Fibroblast of upper back skin (primary cell): ENCODE measurements at regions not wholly inside any gene's neighbourhood (a gene's known extent, or its start where the extent isn't known, plus 50 kb on each side); places are given as distances from the start of the nearest gene placed in this dataset.
A peak's percentile ranks its signal among the peaks of the same experiment; 100 is the strongest.

ENCODE experiments used
- DNase-seq: peaks from one replicate; pipeline ENCODE4 v3.0.0-alpha.2; 2013

GRCh38 chr17:6323626-6324356 lies 111.1 kb downstream of the AIPL1 start:
- no peak for DNase-seq

GRCh38 chr17:6322316-6322715 lies 112.6 kb downstream of the AIPL1 start:
- DNase-seq = no peak

DNA sequence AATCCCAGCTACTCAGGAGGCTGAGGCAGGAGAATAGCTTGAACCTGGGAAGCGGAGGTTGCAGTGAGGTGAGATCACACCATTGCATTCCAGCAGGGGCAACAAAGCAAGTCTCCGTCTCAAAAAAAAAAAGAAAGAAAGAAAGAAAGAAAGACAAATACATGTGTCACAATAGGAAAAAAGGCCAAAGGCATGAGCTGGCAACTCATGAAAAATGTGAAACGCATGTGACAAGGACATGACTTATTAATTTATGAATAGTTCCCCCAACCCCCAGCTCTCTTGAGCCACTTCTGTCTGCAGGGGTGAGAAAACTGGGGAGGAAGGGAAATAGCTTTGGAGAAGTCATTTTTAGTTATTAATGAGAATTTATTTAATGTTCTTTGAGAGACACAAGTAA lies 120.6 kb downstream of the AIPL1 start:
- no peak for DNase-seq

DNA sequence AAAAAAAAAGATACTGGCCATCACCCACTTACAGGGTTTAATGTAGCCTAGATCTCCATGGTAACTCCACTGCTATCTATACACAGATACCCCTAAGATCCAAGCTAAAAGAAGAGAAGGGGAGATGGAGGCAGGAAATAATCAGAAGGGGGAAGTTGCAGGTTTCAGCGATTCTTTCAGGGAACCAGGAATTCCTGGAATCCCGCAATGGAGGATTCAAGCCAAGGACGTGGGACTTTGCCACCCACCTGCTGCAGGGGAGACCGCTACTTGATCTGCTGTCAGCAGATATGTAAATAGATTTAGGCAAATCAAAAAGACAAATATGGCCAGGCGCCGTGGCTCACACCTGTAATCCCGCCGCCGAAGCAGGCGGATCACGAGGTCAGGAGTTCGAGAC lies 121.1 kb downstream of the AIPL1 start:
- DNase-seq = no peak

- DNase-seq = no peak
These were observed 128.1 kb downstream of the AIPL1 start for GRCh38 chr17:6306820-6307219.

DNA sequence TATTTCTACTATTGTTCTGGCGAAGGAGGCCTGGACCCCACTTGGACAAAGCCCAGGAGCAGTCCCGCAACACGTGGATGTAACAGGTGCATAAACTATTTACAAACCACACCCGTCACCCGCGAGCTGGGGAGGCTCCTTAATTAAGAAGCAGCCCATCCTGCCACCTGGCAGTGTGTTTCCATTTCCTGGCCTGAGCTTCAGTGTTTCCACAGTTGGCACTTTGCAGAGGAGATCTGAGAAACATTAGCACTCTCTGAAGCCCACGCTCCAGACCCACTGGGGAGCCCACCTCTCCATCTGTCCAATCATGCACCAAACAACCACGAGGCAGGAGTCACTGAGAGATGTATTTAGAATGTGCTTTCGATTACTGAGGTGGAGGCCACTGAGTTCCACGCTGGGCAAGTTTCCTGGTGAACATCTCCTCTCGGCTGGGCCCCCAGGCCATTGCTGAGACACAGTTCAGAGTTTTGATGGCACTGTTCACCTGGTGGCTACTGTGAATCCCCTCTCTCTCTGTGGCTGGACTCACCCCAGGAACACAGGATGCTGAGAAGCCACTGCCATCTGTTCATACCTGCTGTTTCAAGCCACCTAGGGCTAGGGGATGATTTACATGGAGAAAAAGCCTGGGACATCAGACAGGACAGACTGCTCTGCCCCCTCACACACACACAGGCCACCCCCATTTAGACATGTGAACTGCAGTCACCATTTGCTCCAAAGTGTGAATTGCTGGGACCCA lies 129.1 kb downstream of the AIPL1 start:
- DNase-seq = no peak

GRCh38 chr17:6304894-6305612 lies 129.9 kb downstream of the AIPL1 start:
- no peak for DNase-seq

- DNase-seq = peak; percentile 19
These were observed 131.3 kb downstream of the AIPL1 start for GRCh38 chr17:6303664-6304063.

GRCh38 chr17:6299275-6299674 lies 135.6 kb downstream of the AIPL1 start:
- no peak for DNase-seq

GRCh38 chr17:6297960-6298359 lies 137.0 kb downstream of the AIPL1 start:
- DNase-seq = no peak

- DNase-seq = no peak
These were observed 137.8 kb downstream of the AIPL1 start for GRCh38 chr17:6297119-6297518.

DNA sequence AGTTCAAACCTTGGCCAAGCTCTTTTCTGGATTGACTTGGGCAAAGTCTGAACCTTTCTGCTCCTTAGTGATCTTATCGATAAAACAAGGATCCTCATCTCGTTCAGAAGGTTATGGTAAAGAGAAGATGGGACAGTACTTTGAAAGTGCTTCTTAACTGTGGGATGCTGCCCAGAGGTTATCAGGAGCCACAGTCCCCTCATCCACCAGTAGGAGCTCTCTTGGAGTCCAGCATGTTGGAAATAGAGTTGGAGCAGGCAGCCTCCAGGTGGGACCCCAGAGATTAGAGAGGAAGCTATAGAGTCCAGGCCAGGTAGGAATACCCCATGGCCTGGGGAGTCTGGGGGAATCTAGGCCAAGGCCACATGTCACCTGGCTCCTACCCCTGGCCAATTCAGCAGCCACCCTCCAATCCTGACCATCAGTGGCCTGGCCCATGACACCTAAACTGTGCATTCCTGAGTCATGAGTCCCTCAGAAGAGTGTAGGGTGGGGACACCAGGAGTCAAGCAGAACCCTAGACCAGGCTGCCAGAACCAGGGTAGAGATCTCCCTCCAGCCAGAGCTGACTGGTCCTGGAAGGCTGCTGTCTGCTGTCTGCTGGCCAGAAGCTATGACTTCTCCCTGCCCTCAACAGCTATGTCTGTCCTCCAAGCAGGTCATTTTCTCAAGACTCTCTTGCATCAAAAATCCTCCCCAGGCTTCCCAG lies 144.3 kb downstream of the AIPL1 start:
- no peak for DNase-seq

- DNase-seq = no peak
These were observed 148.7 kb downstream of the AIPL1 start for GRCh38 chr17:6286233-6286632.

DNA sequence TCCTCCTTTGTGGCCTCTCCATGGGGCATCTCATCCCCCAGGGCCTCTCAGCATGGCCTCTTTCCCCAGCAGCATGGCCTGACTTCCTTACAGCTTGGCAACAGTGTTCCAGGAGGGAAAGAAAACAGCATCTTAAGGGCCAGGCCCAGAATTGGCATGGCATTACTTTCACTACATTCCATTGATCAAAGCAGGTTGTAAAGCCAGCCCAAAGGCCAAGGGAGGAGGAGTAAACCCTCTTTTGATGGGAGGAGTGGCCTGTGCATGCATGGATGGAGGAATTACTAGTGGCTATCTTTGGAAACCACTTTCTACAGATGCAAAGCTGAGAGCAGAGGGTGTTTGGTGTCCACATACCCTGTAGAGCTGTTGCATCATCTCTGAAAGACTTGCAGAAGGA lies 149.4 kb downstream of the AIPL1 start:
- no peak for DNase-seq

- no peak for DNase-seq
These were observed 155.3 kb downstream of the AIPL1 start for GRCh38 chr17:6279659-6280058.

DNA sequence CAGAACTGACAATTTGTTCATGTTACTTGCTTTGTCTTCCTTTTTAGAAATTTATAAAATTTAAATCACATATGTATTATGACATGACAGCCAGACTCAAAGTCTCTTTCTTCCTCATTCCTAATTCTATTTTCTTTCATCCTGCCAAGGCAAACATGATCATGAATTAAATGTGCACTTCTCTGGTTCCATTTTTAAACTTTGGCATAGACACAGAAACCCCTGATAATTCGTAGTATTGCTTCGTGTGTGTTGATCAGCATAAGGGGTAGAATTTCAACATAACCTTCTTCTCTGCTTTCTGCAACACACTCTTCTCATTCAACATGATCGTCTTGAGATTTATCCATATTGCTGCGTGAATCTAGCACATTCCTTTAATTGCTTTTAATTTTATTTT lies 156.5 kb downstream of the AIPL1 start:
- no peak for DNase-seq

DNA sequence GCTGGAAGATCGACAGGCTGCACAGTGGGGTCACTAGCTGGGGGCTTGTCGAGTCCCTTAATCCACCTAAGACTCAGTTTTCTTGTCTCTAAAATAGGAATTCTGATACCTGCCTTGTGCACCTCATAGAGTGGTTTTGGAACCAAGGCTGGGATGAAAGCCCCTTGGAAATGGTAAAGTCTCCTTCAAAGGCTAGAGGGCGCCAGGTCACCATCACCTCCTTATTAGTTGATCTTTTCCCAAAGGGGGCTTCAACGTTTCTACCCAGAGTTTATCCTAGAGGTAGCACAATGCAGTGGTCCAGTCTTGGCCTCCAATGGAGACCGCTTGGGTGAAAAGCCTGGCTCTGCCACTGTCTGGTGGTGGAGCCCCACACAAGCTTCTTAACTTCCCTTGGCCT lies 158.2 kb downstream of the AIPL1 start:
- DNase-seq = no peak

- DNase-seq = no peak
These were observed 160.6 kb downstream of the AIPL1 start for GRCh38 chr17:6274310-6274709.

DNA sequence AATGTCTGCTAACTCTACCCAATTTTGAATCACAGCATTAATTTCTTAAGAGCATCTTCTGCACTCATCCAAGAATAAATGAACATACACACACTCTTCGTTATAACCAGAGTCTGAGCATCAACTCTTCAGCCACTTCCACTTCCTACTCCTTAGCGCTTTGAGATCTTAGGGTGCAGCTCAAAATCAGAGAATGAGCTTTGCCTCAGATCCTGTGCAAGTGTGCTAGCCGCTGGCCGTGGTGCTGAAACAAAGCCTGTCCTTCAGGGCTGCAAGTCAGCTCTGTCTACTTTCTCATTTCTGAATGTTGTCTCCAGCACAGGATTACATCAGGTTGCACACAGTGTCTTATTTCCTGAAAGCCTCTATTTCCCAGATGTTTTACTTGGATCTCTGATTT lies 165.4 kb downstream of the AIPL1 start:
- DNase-seq = peak; percentile 35

GRCh38 chr17:6261466-6261865 lies 173.5 kb downstream of the AIPL1 start:
- DNase-seq = no peak

GRCh38 chr17:6259899-6260298 lies 175.0 kb downstream of the AIPL1 start:
- no peak for DNase-seq

DNA sequence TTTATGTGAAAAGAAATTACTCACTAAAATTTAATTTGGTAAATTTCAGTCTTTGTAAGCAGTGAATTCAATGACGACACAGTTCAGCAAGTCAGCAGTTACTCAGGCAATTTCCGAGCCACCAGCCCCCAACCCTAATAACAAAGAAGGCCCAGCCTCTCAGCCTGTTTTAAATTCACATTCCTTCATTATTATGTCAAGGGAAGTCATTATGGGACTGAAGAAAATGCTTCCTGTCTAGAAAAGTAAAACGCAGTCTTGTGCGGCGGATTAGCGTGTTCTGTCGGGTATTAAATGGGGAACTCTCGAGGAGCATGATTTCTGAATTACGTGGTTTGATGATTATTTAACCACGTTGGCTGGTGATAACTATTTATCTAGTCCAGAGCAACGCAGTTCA lies 177.6 kb downstream of the AIPL1 start:
- peak; percentile 67 for DNase-seq

DNA sequence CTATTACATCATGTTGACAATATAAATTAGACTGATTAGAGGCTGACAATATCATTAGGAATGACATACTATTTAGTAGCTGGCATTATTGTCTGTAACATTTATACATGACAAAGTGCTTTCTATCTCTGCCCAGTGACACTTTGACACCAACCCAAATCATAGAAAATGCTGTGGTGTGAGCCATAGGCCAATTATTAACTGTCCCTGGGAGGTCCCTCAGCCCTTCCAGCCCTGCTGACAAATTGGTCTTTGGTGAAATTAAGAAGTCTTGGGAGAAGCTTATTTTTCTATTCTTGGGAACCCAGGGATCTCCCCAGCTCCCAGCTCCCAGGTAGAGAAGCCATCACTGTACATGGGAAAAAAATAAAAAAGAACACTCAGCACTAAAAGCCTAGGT lies 179.6 kb downstream of the AIPL1 start:
- DNase-seq = no peak
